Body of pancreas (tissue), 4 donors: ENCODE measurements at regions not wholly inside any gene's neighbourhood (a gene's known extent, or its start where the extent isn't known, plus 50 kb on each side); places are given as distances from the start of the nearest gene placed in this dataset.
"Not testable (repeated sequence)": the region's sequence is repeated elsewhere in the genome, so short reads cannot be mapped to it uniquely, and the experiment has no call there.

ENCODE experiments used
- ATAC-seq: fragments of 150-250 bp; one replicate; pipeline ENCODE4 v1.9.1; 2016
- DNase-seq, 4 donors: peaks; one replicate each; pipeline ENCODE4 v3.0.0-alpha.2; 2019
- H3K27ac ChIP-seq, 4 donors: fragments of 200-600 bp; sonication (generic); 1 replicate in 3 of 4; 2 replicates in 1 of 4; pipeline versions ENCODE4 v1.5.1 to v1.6.1; 2016 to 2019; ENCODE audit warnings: mild to moderate bottlenecking in 1 of 4, mixed read lengths in 1 of 4, moderate library complexity in 1 of 4
- H3K27me3 ChIP-seq, 2 donors: fragments of 200-600 bp; sonication (generic); one replicate each; pipeline ENCODE4 v1.6.0; 2016; ENCODE audit warnings: mild to moderate bottlenecking in 1 of 2
- H3K36me3 ChIP-seq, 2 donors: fragments of 200-600 bp; sonication (generic); replicated peaks in 1 of 2; 2 replicates each; pipeline ENCODE4 v1.5.1; 2016; ENCODE audit warnings: low read depth in 2 of 2; ENCODE audit not compliant: insufficient read depth in 1 of 2
- H3K4me1 ChIP-seq: fragments of 200-600 bp; sonication (generic); one replicate; pipeline ENCODE4 v1.6.0; 2016
- H3K4me3 ChIP-seq, 2 donors: fragments of 200-600 bp; sonication (generic); 1 replicate in 1 of 2; 2 replicates in 1 of 2; pipeline ENCODE4 v1.5.1; 2016 to 2019
- H3K9me3 ChIP-seq, 3 donors: fragments of 200-600 bp; sonication (generic); 1 replicate in 2 of 3; 2 replicates in 1 of 3; pipeline ENCODE4 v1.5.1; 2016
- POLR2A ChIP-seq, 3 donors: fragments of 450-650 bp; IDR thresholded peaks; one replicate each; pipeline ENCODE4 v1.6.1; 2016; ENCODE audit warnings: antibody characterized with exemption in 3 of 3, mild to moderate bottlenecking in 2 of 3
- WGBS, 2 donors: methylation state at CpG; one replicate each; pipeline ENCODE4 v1.1.5; 2017; 5-methylcytosine and 5-hydroxymethylcytosine counted together
- intact Hi-C: fragments of 100-400 bp; cut with DNase I; formaldehyde crosslinking; loops from one replicate; pipeline ENCODE4 v1.15.1; 2023
- TF ChIP-seq, protein P1 (sequence below), 7 experiments: fragments of 450-650 bp in 4 of 7; fragments of 200-600 bp in 3 of 7; sonication (generic) in 3 of 7; IDR thresholded peaks; one replicate each; pipeline ENCODE4 v1.5.1; 2016 to 2019; ENCODE audit warnings: antibody characterized with exemption in 7 of 7

DNA sequence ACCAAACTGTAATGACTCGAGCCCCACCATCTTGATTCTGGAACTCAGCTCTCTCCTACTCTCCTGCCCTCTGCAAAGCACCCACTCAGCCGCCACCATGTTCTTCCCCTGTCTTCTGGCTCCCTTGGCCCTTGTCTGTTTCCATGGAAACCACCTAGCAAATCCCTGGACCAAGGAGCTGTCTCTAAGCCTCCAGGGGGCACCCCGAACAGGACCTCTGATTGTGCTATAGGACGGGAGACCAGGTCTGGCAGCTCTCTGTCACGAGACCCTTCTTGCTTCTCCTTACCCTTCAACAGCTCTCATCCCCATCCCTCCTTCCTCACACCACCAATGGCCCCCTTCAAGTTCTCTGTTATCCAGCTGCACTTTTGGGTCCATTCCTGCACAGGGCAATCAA is 277.7 kb upstream of the ZNF507 start:
- Histone ChIP-seq H3K4me3 (no peak overlapping the region), H3K36me3 (no peaks in the 10 kb centered on the region), H3K4me1 (no peaks in the 10 kb centered on the region), H3K27ac (no peak overlapping the region), H3K9me3 (no peaks in the 10 kb centered on the region), H3K27me3 (no peaks in the 10 kb centered on the region)
- no peak for TF ChIP-seq POLR2A (IDR thresholded peaks at IDR 0.05)
- TF ChIP-seq, protein P1, sequence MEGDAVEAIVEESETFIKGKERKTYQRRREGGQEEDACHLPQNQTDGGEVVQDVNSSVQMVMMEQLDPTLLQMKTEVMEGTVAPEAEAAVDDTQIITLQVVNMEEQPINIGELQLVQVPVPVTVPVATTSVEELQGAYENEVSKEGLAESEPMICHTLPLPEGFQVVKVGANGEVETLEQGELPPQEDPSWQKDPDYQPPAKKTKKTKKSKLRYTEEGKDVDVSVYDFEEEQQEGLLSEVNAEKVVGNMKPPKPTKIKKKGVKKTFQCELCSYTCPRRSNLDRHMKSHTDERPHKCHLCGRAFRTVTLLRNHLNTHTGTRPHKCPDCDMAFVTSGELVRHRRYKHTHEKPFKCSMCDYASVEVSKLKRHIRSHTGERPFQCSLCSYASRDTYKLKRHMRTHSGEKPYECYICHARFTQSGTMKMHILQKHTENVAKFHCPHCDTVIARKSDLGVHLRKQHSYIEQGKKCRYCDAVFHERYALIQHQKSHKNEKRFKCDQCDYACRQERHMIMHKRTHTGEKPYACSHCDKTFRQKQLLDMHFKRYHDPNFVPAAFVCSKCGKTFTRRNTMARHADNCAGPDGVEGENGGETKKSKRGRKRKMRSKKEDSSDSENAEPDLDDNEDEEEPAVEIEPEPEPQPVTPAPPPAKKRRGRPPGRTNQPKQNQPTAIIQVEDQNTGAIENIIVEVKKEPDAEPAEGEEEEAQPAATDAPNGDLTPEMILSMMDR (IDR thresholded peaks at IDR 0.05), result no peak
- 44 to 58% methylated on average over 5 of the region's 5 CpGs for WGBS, 2 donors
- ATAC-seq (no peak), DNase-seq (no peak)
- intact Hi-C loops, result no loop called here

DNA sequence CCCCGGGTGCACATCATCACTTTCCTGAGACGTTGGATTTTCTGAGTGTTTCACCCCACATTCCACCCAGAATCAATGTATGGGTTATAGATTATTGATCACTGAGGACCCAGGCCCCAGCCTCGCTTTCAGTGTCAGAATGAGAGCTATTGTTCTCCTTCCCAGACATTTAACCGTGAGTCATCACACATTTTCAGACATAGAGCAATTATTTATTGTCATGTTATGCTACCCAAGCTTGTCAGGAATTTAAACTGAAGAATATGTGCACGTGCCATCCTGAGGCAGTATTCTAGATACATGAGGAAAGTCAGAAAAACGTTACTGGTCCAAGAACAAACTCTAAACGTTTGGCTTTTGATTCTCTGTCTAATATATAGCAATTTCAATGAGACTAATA is 276.6 kb upstream of the ZNF507 start:
- H3K36me3 ChIP-seq, result no peaks in the 10 kb centered on the region
- ATAC-seq (no peak), DNase-seq (no peak)
- H3K27ac ChIP-seq, result no peak overlapping the region
- H3K4me1 ChIP-seq, result no peaks in the 10 kb centered on the region
- H3K9me3 ChIP-seq, result no peaks in the 10 kb centered on the region
- TF ChIP-seq POLR2A (IDR thresholded peaks at IDR 0.05), result no peak
- TF ChIP-seq, protein P1 (IDR thresholded peaks at IDR 0.05), result no peak
- no peaks in the 10 kb centered on the region for H3K27me3 ChIP-seq
- intact Hi-C loops, result no loop called here
- H3K4me3 ChIP-seq, result no peak overlapping the region
- WGBS, 2 donors, result 25 to 26% methylated on average over 7 of the region's 7 CpGs

DNA sequence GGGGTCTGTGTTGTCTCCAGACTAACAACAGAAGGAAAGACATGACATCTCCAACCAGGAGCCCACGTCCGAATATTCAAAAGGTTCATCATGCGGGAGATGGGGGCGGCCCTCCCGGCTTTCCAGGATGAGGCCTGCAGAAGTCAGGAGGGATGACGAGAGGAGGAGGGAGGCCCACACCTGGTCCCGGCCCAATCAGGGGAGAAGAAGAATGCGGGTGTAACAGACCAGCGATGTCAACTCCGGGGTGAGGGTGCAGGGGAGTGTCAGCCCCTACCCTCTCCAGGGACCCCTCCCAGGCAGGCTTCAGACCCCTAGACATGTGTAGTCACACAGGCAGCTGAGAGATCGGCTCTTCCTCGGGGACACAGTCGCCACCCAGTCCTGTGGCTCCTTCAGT is 275.3 kb upstream of the ZNF507 start:
- TF ChIP-seq, protein P1 (IDR thresholded peaks at IDR 0.05), result no peak
- TF ChIP-seq POLR2A (IDR thresholded peaks at IDR 0.05), result no peak
- WGBS, 2 donors, result 57 to 59% methylated on average over 13 of the region's 13 CpGs
- intact Hi-C loops, result no loop called here
- ATAC-seq, result no peak
- Histone ChIP-seq H3K4me3 (no peak overlapping the region), H3K4me1 (no peaks in the 10 kb centered on the region), H3K36me3 (no peaks in the 10 kb centered on the region), H3K9me3 (no peaks in the 10 kb centered on the region), H3K27ac (no peak overlapping the region), H3K27me3 (no peaks in the 10 kb centered on the region)
- no peak for DNase-seq

DNA sequence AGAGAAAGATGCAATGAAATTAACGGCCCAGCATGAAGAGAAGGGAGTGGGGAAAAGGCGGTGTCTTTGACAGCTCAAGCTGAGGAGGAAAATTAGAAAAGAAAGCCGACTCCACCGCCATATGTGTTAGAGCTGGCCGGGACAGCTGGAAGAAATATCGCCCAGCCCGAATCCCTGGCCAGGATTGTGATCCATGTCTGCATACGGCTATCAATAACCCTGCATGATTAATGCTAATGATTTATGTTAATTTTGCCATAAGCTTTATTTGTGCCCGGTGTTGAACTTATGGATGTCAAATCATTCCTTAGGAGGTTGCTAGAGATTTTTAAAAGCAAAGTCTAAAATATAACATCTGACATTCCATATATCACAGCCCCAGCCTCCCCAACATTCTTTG is 263.4 kb upstream of the ZNF507 start:
- no peak for ATAC-seq
- Histone ChIP-seq H3K36me3 (no peaks in the 10 kb centered on the region), H3K4me1 (no peaks in the 10 kb centered on the region), H3K27me3 (no peaks in the 10 kb centered on the region), H3K4me3 (no peak overlapping the region), H3K9me3 (no peaks in the 10 kb centered on the region), H3K27ac (no peak overlapping the region)
- TF ChIP-seq, protein P1 (IDR thresholded peaks at IDR 0.05), result no peak
- intact Hi-C loops, result no loop called here
- DNase-seq, result no peak
- 64 to 65% methylated on average over 9 of the region's 9 CpGs for WGBS, 2 donors

DNA sequence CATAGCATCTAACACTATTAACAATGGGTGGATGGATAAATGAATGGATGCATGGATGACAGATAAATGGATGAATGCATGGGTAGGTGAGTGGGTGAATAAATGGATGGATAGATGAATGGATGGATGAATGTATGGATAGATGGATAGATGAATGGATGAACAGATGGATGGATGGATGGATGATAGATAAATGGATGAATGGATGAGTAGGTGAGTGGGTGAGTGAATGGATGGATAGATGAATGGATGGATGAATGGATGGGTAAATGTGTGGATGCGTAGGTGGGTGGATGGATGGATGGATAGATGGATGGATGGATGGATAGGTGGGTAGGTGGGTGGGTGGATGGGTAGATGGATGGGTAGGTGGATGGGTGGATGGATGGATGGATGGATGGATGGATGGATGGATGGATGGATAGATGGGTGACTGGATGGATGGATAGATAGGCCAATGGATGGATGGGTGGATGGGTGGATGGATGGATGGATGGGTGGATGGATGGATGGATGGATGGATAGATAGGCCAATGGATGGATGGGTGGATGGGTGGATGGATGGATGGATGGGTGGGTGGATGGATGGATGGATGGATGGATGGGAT is 260.6 kb upstream of the ZNF507 start:
- H3K9me3 ChIP-seq, H3K36me3 ChIP-seq, H3K27ac ChIP-seq, H3K4me3 ChIP-seq, H3K4me1 ChIP-seq, DNase-seq, intact Hi-C loops, ATAC-seq, H3K27me3 ChIP-seq: not testable (repeated sequence)
- WGBS, 2 donors, result 68 to 74% methylated on average over 1 of the region's 1 CpG
